WTC11 (cell line): ENCODE measurements at regions not wholly inside any gene's neighbourhood (a gene's known extent, or its start where the extent isn't known, plus 50 kb on each side); places are given as distances from the start of the nearest gene placed in this dataset.

ENCODE experiments used
- ATAC-seq: fragments of 200-7000 bp; cut with Tn5 transposase; 2 replicates; pipeline ENCODE4 v1.10.0; 2021; ENCODE audit warnings: mild to moderate bottlenecking, moderate library complexity
- CTCF ChIA-PET: fragments of 300-600 bp; sonication (Branson Sonifier 250); formaldehyde crosslinking; loops from one replicate; lab custom pipeline; 2021; ENCODE audit warnings: antibody characterized with exemption; lab: Charles Lee
- POLR2A ChIA-PET: fragments of 350-600 bp; sonication (Branson Sonifier 250); formaldehyde crosslinking; loops from one replicate; lab custom pipeline; 2021; ENCODE audit warnings: antibody characterized with exemption; lab: Charles Lee
- DNase-seq: peaks from one replicate; pipeline ENCODE4 v3.0.0; 2021; ENCODE audit warnings: low spot score
- H3K27ac Mint-ChIP-seq: 2 replicates; pipeline ENCODE4 v1.8.0; 2021; ENCODE audit warnings: mixed read lengths
- H3K27me3 Mint-ChIP-seq: 2 replicates; pipeline ENCODE4 v1.8.0; 2021; ENCODE audit warnings: low read depth, mild to moderate bottlenecking, moderate library complexity, mixed read lengths
- H3K36me3 Mint-ChIP-seq: 2 replicates; pipeline ENCODE4 v1.8.0; 2021; ENCODE audit warnings: mixed read lengths
- H3K4me1 Mint-ChIP-seq: 2 replicates; pipeline ENCODE4 v1.8.0; 2022; ENCODE audit warnings: mixed read lengths
- H3K4me3 Mint-ChIP-seq: 2 replicates; pipeline ENCODE4 v1.8.0; 2021; ENCODE audit warnings: mild to moderate bottlenecking, moderate library complexity, mixed read lengths
- H3K9me3 Mint-ChIP-seq: 2 replicates; pipeline ENCODE4 v1.8.0; 2021; ENCODE audit warnings: mixed read lengths
- ARID4B ChIP-seq: sonication (generic); formaldehyde crosslinking; IDR thresholded peaks from 2 replicates; pipeline ENCODE4 v1.8.0; 2023; ENCODE audit warnings: missing genetic modification reagents, mild to moderate bottlenecking, borderline replicate concordance
- CREB1 ChIP-seq: sonication (generic); formaldehyde crosslinking; IDR thresholded peaks from 2 replicates; pipeline ENCODE4 v1.8.0; 2023; ENCODE audit warnings: mild to moderate bottlenecking, missing genetic modification reagents
- E2F5 ChIP-seq: sonication (generic); formaldehyde crosslinking; IDR thresholded peaks from 2 replicates; pipeline ENCODE4 v1.8.1; 2022; ENCODE audit warnings: mild to moderate bottlenecking, moderate library complexity, missing genetic modification reagents
- ESRRA ChIP-seq: sonication (generic); formaldehyde crosslinking; IDR thresholded peaks from 2 replicates; pipeline ENCODE4 v1.8.1; 2022; ENCODE audit warnings: mild to moderate bottlenecking, missing genetic modification reagents, borderline replicate concordance
- IRF2 ChIP-seq: sonication (generic); formaldehyde crosslinking; IDR thresholded peaks from 2 replicates; pipeline ENCODE4 v1.8.0; 2022; ENCODE audit warnings: low read depth, missing genetic modification reagents, borderline replicate concordance
- MYBL2 ChIP-seq: sonication (generic); formaldehyde crosslinking; IDR thresholded peaks from 2 replicates; pipeline ENCODE4 v1.8.1; 2023; ENCODE audit warnings: mild to moderate bottlenecking, moderate library complexity, missing genetic modification reagents
- NR1H2 ChIP-seq: sonication (generic); formaldehyde crosslinking; IDR thresholded peaks from 2 replicates; pipeline ENCODE4 v1.9.0; 2021; ENCODE audit warnings: mild to moderate bottlenecking, moderate library complexity, missing genetic modification reagents
- NR3C1 ChIP-seq: sonication (generic); formaldehyde crosslinking; conservative IDR thresholded peaks from 2 replicates; pipeline ENCODE4 v1.8.1; 2023; ENCODE audit warnings: low read depth, mild to moderate bottlenecking, missing genetic modification reagents
- PRDM15 ChIP-seq: sonication (generic); formaldehyde crosslinking; IDR thresholded peaks from 2 replicates; pipeline ENCODE4 v1.8.0; 2022; ENCODE audit warnings: missing genetic modification reagents
- RELA ChIP-seq: sonication (generic); formaldehyde crosslinking; IDR thresholded peaks from 2 replicates; pipeline ENCODE4 v1.8.1; 2022; ENCODE audit warnings: missing genetic modification reagents, mild to moderate bottlenecking, borderline replicate concordance
- RORB ChIP-seq: fragments of 250-450 bp; sonication (Bioruptor Pico); IDR thresholded peaks from 2 replicates; pipeline ENCODE4 v1.9.0; 2021; ENCODE audit warnings: mild to moderate bottlenecking
- TCF7 ChIP-seq: sonication (generic); formaldehyde crosslinking; IDR thresholded peaks from 2 replicates; pipeline ENCODE4 v1.8.0; 2022; ENCODE audit warnings: mild to moderate bottlenecking, low read depth, missing genetic modification reagents, moderate library complexity
- TEAD1 ChIP-seq: sonication (generic); formaldehyde crosslinking; IDR thresholded peaks from 2 replicates; pipeline ENCODE4 v1.8.0; 2022; ENCODE audit warnings: mild to moderate bottlenecking, missing genetic modification reagents
- USF1 ChIP-seq: sonication (generic); formaldehyde crosslinking; IDR thresholded peaks from 2 replicates; pipeline ENCODE4 v1.8.0; 2022; ENCODE audit warnings: mild to moderate bottlenecking, missing genetic modification reagents
- ZNF423 ChIP-seq: fragments of 250-450 bp; sonication (Bioruptor Pico); IDR thresholded peaks from 2 replicates; pipeline ENCODE4 v2.1.2; 2022; ENCODE audit warnings: mild to moderate bottlenecking, moderate library complexity
- ZNF425 ChIP-seq: fragments of 250-450 bp; sonication (Bioruptor Pico); conservative IDR thresholded peaks from 2 replicates; pipeline ENCODE4 v1.9.0; 2021; ENCODE audit warnings: mild to moderate bottlenecking
- ZNF512 ChIP-seq: sonication (generic); formaldehyde crosslinking; IDR thresholded peaks from 2 replicates; pipeline ENCODE4 v1.8.1; 2022; ENCODE audit warnings: missing genetic modification reagents, borderline replicate concordance

- TF ChIP-seq ARID4B (no peak), MYBL2 (CRISPR knock-in tag) (no peak), IRF2 (no peak), ZNF423 (CRISPR knock-in tag) (no peak), RORB (CRISPR knock-in tag) (no peak), ESRRA (CRISPR knock-in tag) (no peak), ZNF512 (no peak), E2F5 (no peak), NR1H2 (no peak), TCF7 (CRISPR knock-in tag) (no peak), ZNF425 (CRISPR knock-in tag) (no peak), USF1 (CRISPR knock-in tag) (no peak)
- ATAC-seq (peak; percentile 52), DNase-seq (no peak)
- peak overlapping the region; percentile 71 for H3K27ac Mint-ChIP-seq
- H3K9me3 Mint-ChIP-seq, result no peaks in the 10 kb centered on the region
- peaks cover 68% of the 10 kb centered on the region for H3K4me1 Mint-ChIP-seq
- no peaks in the 10 kb centered on the region for H3K36me3 Mint-ChIP-seq
- H3K27me3 Mint-ChIP-seq, result no peaks in the 10 kb centered on the region
- CTCF ChIA-PET, result interaction anchor here (2.0 kb wide), 1 partner anchor 75 kb away, joined by 4 read pairs; no protein-coding TSS in a partner anchor
- no peak overlapping the region for H3K4me3 Mint-ChIP-seq
- POLR2A ChIA-PET, result no interaction called here
These were observed 237.4 kb upstream of the PPP1R3A start for GRCh38 chr7:114156178-114156577.

- DNase-seq (no peak), ATAC-seq (peak; percentile 12; the same call in 1 of the 2 replicates)
- Mint-ChIP-seq H3K36me3 (no peaks in the 10 kb centered on the region), H3K4me1 (peaks cover 71% of the 10 kb centered on the region), H3K27ac (peak overlapping the region; percentile 71; the same call in 1 of the 2 replicates), H3K9me3 (no peaks in the 10 kb centered on the region), H3K4me3 (no peak overlapping the region), H3K27me3 (no peaks in the 10 kb centered on the region)
- CTCF ChIA-PET, result interaction anchor here (2.0 kb wide), 1 partner anchor 74 kb away, joined by 4 read pairs; no protein-coding TSS in a partner anchor
- POLR2A ChIA-PET, result no interaction called here
- TF ChIP-seq PRDM15 (CRISPR knock-in tag) (no peak), NR3C1 (no peak), TEAD1 (CRISPR knock-in tag) (no peak), ZNF512 (no peak), CREB1 (no peak), RELA (no peak)
These were observed 236.6 kb upstream of the PPP1R3A start for GRCh38 chr7:114155116-114156110.
